Activated effector memory CD4-positive, alpha-beta T cell treated with anti-CD3 and anti-CD28 coated beads, Interleukin-2, amount 50 U/mL, for 16 hours (primary cell): ENCODE measurements at regions not wholly inside any gene's neighbourhood (a gene's known extent, or its start where the extent isn't known, plus 50 kb on each side); places are given as distances from the start of the nearest gene placed in this dataset.
"Not testable (repeated sequence)": the region's sequence is repeated elsewhere in the genome, so short reads cannot be mapped to it uniquely, and the experiment has no call there.

ENCODE experiments used
- DNase-seq: peaks from one replicate; pipeline ENCODE4 v3.0.0-alpha.2; 2020

DNA sequence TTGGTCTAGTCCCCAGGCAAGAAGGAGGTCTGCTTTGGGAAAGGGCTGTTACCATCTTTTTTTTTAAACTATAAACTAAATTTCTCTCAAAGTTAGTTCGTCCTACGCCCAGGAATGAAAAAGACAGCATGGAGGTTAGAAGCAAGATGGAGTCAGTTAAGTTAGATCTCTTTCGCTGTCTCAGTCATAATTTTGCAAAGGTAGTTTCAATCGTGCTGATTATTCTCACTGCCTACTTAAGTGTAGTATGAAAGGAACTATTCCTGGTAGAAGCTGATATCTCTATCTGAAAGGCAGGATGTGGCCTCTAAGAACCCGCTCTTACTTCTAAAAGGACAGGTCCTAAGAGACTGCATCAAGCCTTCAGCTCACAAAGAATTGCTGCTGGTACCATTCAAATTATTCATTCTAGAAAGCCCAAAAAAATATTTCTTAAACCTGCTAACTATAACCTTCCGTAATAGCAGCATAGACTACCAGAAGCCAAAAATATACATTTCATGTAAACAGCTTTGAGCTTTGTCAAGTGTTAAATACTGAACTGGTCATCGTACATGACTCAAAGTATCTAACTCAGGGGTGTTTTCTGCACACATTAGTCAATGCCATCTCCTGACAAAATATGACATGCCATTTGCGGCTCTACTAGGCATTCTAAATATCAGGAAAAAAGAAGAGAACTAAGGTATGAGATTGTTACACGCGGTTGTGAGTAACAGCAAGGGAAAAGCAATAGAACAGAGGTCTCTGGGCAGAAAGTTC is 96.0 kb upstream of the CCDC80 start:
- DNase-seq = no peak

- no peak for DNase-seq
Observed at GRCh38 chr3:112736386-112736785, 95.4 kb upstream of the CCDC80 start.

DNA sequence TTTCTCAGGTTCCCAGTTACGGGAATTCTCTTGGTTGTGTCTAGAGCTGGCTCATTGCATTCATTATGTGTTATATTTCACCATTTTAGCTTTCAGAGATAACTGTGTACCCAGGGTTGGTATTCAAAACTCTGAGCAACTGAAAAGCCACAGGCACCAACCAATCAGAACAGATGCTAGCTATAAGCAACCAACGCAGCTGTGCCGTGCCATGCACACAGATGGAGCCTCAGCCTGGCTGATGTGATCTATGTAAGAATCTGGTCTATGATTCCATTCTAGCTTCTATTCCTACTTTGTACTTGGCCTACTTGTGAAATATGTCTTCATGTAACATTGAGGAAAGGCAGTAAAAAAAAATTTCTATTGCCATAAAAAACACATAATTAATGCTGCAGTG is 95.0 kb upstream of the CCDC80 start:
- DNase-seq = no peak

DNA sequence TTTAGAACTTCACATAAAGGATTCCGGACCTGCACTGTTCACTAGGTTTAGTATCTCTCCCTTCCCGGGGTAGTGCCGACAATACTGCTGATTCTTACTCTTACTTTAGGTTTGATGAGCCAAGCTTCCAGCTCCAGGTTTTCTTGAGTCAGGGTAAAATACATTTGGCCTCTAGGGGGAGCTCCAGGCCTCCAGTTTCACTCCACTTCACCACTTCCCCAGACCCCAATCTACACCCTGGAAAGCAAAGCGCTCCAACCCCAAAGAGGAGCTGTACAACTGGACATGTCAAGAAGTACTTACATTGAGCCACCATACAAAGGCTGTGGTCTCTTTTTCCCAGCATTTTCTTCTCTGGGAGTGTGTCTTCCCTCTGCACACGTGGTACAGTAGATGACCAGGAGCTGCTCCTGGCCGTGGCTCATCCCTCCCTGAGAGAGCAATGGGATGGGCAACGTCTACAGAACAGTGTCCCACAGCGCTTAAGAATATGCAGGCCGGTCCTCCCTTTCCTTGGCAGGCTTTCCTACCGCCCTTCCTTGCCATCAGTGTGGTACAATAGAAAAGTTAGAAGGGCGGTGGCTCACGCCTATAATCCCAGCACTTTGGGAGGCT is 93.9 kb upstream of the CCDC80 start:
- peak; percentile 81 for DNase-seq

GRCh38 chr3:112734171-112734570 is 93.2 kb upstream of the CCDC80 start:
- no peak for DNase-seq

- DNase-seq = no peak
Observed at GRCh38 chr3:112730210-112730609, 89.3 kb upstream of the CCDC80 start.

GRCh38 chr3:112721231-112721630 is 80.3 kb upstream of the CCDC80 start:
- no peak for DNase-seq

DNA sequence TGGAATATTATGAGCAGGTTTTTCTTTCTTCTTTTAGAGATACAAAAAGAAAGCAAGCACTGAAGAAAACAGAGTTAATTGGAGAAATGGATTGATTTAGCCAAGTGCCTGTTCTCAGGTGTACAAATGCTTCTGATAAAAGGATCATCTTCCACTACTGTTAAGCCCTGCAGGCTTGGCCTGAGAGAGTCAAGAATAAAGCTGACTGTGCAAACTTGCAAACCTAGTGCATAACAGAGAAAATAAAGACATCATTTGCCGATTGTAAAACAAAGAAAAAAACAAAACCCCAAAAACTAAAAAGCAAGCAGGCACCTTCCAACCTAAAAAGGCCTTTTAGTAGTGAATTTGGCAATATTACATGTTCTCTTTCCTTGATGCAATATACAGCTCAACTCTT is 78.0 kb upstream of the CCDC80 start:
- no peak for DNase-seq

DNA sequence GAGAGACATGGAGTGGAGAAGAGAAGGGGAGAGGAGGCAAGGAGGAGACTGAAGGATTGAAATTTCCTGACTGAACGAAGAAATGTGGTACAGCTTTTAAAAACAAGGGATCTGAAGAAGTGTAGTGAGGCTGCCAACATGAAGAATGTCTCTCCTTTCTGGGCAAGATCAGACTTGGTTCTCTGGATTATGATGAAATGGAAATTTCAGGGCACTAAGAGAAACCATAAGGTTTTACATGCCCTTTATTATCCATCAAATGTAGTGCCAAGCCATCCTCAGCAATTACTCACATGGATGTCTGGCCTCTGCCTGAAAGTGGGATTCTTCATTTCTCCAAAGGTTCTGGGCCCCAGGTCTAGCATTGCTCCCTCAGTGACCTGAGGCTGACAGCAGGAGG is 77.6 kb upstream of the CCDC80 start:
- DNase-seq = no peak

DNA sequence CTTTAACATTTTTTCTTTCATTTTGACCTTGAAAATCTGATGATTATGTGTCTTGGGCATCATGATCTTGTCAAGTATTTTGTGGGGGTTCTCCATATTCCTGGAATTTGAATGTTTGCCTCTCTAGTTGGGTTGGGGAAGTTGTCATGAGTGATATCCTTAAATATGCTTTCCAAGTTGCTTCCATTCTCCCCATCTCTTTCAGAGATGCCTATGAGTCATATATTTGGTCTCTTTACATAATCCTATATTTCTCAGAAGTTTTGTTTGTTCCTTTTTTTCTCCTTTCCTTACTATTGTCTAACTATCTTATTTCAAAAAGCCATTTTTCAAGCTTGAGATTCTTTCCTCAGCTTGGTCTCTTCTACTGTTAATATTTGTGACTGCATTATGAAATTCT is 69.0 kb upstream of the CCDC80 start:
- DNase-seq = no peak

DNA sequence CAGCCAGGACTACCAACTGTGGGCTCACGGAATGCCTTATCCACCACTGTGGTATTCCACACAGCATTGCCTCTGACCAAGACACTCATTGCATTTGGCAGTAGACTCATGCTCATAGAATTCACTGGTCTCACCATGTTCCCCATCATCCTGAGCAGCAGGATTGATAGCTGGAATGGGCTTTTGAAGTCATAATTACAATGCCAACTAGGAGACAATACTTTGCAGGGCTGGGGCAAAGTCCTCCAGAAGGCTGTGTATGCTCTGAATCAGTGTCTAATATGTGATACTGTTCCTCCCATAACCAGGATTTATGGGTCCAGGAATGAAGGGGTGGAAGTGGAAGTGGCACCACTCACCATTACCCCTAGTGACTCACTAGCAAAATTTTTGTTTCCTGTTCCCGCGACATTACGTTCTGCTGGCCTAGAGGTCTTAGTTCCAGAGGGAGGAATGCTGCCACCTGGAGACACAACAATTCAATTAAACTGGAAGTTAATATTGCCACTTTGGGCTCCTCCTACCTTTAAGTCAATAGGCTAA is 58.6 kb upstream of the CCDC80 start:
- DNase-seq = no peak

DNA sequence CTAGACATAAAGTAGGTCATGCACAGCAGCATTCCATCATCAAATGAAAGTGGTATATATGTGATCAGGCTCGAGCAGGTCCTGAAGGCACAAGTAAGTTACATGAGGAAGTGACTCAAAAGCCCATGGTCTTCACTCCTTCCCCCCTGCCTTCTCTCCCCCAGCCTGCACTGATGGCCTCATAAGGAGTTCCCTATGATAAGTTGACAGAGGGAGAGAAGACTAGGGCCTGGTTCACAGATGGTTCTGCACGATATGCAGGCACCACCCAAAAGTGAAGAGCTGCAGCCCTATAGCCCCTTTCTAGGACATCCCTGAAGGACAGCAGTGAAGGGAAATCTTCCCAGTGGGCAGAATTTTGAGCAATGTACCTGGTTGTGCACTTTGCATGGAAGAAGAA is 57.5 kb upstream of the CCDC80 start:
- DNase-seq = not testable (repeated sequence)

DNA sequence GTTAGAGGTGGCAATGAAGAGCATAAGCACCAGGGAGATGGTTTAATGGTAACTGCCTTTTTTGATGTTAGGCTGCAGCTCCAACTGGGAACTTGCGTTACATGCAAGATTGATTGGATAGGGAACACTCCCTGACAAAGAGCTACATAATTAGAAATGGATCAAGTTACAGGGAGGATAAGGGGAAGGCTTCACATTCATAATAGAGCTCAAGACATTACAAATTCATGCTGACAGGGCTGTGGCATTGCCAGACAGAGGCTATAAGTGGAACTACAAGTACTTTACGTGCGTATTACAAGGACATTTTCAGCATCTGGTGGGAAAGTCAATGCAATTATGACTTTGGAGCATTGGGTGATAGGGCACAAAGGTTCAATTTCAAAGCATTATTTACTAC is 55.3 kb upstream of the CCDC80 start:
- DNase-seq = not testable (repeated sequence)

GRCh38 chr3:112695377-112696108 is 54.6 kb upstream of the CCDC80 start:
- DNase-seq = not testable (repeated sequence)

GRCh38 chr3:112694906-112695305 is 54.0 kb upstream of the CCDC80 start:
- not testable (repeated sequence) for DNase-seq

DNA sequence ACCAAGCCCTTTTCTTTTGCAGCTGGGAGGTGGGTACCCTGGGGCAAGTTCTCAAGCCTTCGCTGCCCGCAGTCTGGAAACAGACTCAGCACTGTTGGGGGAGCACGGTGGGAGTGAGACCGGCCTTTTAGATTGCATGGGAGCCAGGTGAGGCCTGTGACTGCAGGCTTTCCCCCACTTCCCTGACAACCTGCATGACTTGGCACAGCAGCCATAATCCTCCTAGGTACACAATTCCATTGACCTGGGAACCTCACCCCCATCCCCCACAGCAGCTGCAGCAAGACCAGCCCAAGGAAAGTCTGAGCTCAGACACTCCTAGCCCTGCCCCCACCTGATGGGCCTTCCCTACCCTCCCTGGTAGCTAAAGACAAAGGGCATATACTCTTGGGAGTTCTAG is 52.2 kb upstream of the CCDC80 start:
- no peak for DNase-seq
